PFSK-1 (cell line): ENCODE measurements at regions not wholly inside any gene's neighbourhood (a gene's known extent, or its start where the extent isn't known, plus 50 kb on each side); places are given as distances from the start of the nearest gene placed in this dataset.

ENCODE experiments used
- FOXP2 ChIP-seq: optimal IDR thresholded peaks from 2 replicates; pipeline ENCODE3; 2011; ENCODE audit warnings: borderline replicate concordance, control low read depth, inconsistent platforms; ENCODE audit not compliant: insufficient read depth; ENCODE audit errors: extremely low read length, extremely low read depth
- POLR2AphosphoS5 ChIP-seq: IDR thresholded peaks from 2 replicates; pipeline ENCODE4 v1.6.1; 2012; ENCODE audit warnings: low read depth, mild to moderate bottlenecking, control low read depth, low read length, moderate library complexity
- REST ChIP-seq, 2 experiments: IDR thresholded peaks; 2 replicates each; pipeline versions ENCODE4 v1.6.1 to v1.8.0; 2011 to 2012; ENCODE audit warnings: low read depth in 2 of 2, low read length in 2 of 2, control low read depth in 1 of 2, inconsistent platforms in 1 of 2, mild to moderate bottlenecking in 1 of 2, moderate library complexity in 1 of 2; ENCODE audit not compliant: insufficient read depth in 1 of 2
- SIN3A ChIP-seq: IDR thresholded peaks from 2 replicates; pipeline ENCODE4 v1.6.1; 2012; ENCODE audit warnings: mild to moderate bottlenecking, low read length, moderate library complexity, borderline replicate concordance; ENCODE audit not compliant: insufficient read depth
- TAF1 ChIP-seq: IDR thresholded peaks from 2 replicates; pipeline ENCODE4 v1.6.1; 2012; ENCODE audit warnings: low read length, control low read depth, borderline replicate concordance; ENCODE audit not compliant: insufficient read depth

GRCh38 chr20:47867831-47868230 lies 82.5 kb upstream of the SULF2 start:
- no peak for TF ChIP-seq SIN3A

DNA sequence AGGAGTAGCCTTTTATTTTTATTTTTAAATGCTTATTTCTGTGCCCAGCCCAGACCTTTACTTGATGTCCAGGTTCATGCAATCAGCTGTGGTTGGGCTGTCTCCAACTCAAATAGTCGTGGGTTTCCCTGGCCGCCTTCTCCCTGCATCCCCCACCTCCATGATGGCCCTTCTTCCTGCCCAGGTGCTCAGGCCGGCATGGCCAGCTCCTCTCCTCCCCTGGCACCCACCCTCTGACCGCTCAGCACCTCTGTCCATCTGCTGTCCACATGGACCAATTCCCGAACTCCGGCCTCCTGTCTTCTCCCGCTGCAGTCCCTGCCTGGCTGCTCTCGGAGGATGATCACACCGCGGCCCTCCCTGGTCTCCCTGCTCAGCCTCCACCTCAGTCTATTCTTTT lies 81.2 kb upstream of the SULF2 start:
- TF ChIP-seq TAF1 (no peak), SIN3A (no peak), REST (IDR thresholded peaks at IDR 0.05; ENCODE audit: insufficient read depth in 1 of 2, low read depth in 2 of 2, low read length in 2 of 2) (no peak), FOXP2 (no peak), POLR2AphosphoS5 (no peak)

GRCh38 chr20:47865912-47866311 lies 80.6 kb upstream of the SULF2 start:
- TF ChIP-seq REST (IDR thresholded peaks at IDR 0.05; ENCODE audit: insufficient read depth in 1 of 2, low read depth in 2 of 2, low read length in 2 of 2) (no peak), TAF1 (no peak), SIN3A (no peak), FOXP2 (no peak), POLR2AphosphoS5 (no peak)

GRCh38 chr20:47865451-47865850 lies 80.2 kb upstream of the SULF2 start:
- no peak for TF ChIP-seq SIN3A
- TF ChIP-seq FOXP2 = no peak
- TF ChIP-seq TAF1 = no peak
- TF ChIP-seq REST (IDR thresholded peaks at IDR 0.05; ENCODE audit: insufficient read depth in 1 of 2, low read depth in 2 of 2, low read length in 2 of 2) = no peak
- no peak for TF ChIP-seq POLR2AphosphoS5

DNA sequence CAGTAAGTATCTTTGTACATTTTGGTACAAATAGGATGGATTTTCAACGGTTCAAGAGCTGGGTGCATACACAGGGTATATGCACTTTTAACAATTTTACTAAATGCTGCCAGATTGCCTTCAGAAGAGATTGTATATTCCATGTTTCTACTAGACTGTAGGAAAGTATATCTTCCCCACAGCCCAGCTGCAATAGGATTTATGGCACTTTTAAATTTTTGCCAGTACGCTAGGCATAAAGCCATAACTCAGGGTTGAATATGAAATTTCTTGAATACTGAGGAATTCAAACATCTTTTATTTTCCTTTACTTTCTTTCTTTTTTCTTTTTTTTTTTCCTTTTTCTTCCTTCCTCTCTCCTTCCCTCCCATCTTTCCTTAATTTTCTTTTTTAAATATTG lies 78.7 kb upstream of the SULF2 start:
- no peak for TF ChIP-seq SIN3A
- no peak for TF ChIP-seq FOXP2
- no peak for TF ChIP-seq TAF1
- TF ChIP-seq REST (IDR thresholded peaks at IDR 0.05; ENCODE audit: insufficient read depth in 1 of 2, low read depth in 2 of 2, low read length in 2 of 2) = no peak
- TF ChIP-seq POLR2AphosphoS5 = no peak
